Thymus (tissue), 11 donors: ENCODE measurements at regions not wholly inside any gene's neighbourhood (a gene's known extent, or its start where the extent isn't known, plus 50 kb on each side); places are given as distances from the start of the nearest gene placed in this dataset.
"Not testable (repeated sequence)": the region's sequence is repeated elsewhere in the genome, so short reads cannot be mapped to it uniquely, and the experiment has no call there.

Experiments
- DNase-seq, 9 donors: peaks; one replicate each; pipeline ENCODE4 v3.0.0-alpha.2; 2013; ENCODE audit warnings: low spot score in 9 of 9, low read depth in 6 of 9, missing footprints in 1 of 9
- H3K27ac ChIP-seq, 2 donors: one replicate each; pipeline ENCODE4 v1.5.1; 2013; ENCODE audit warnings: control low read depth in 1 of 2, low read depth in 1 of 2, low read length in 1 of 2, mild to moderate bottlenecking in 1 of 2, moderate library complexity in 1 of 2
- H3K27me3 ChIP-seq, 2 donors: one replicate each; pipeline ENCODE4 v1.5.1; 2013; ENCODE audit warnings: low read length in 1 of 2; ENCODE audit not compliant: control insufficient read depth in 2 of 2, insufficient read depth in 1 of 2
- H3K36me3 ChIP-seq, 2 donors: one replicate each; pipeline ENCODE4 v1.5.1; 2013; ENCODE audit warnings: low read length in 1 of 2, mild to moderate bottlenecking in 1 of 2, moderate library complexity in 1 of 2; ENCODE audit not compliant: control insufficient read depth in 2 of 2, insufficient read depth in 2 of 2
- H3K4me1 ChIP-seq, 2 donors: one replicate each; pipeline ENCODE4 v1.5.1; 2013; ENCODE audit warnings: low read length in 2 of 2; ENCODE audit not compliant: control insufficient read depth in 2 of 2, insufficient read depth in 2 of 2
- H3K4me3 ChIP-seq, 2 donors: one replicate each; pipeline ENCODE4 v1.5.1; 2013; ENCODE audit warnings: low read length in 2 of 2, control low read depth in 1 of 2, mild to moderate bottlenecking in 1 of 2
- H3K9me3 ChIP-seq, 2 donors: one replicate each; pipeline ENCODE4 v1.5.1; 2013; ENCODE audit warnings: low read length in 1 of 2, mild to moderate bottlenecking in 1 of 2; ENCODE audit not compliant: control insufficient read depth in 2 of 2, insufficient read depth in 1 of 2
- WGBS: extraction: QIAGEN DNeasy Blood & Tissue Kit; methylation state at CpG from one replicate; pipeline ENCODE4 v1.1.7; 2013; 5-methylcytosine and 5-hydroxymethylcytosine counted together
- donor health status: healthy.

GRCh38 chr11:134503100-134503499 lies 91.1 kb upstream of the B3GAT1 start:
- DNase-seq: no peak
- Histone ChIP-seq H3K36me3 (no peaks in the 10 kb centered on the region), H3K4me1 (no peaks in the 10 kb centered on the region), H3K27ac (no peak overlapping the region), H3K27me3 (no peaks in the 10 kb centered on the region), H3K4me3 (no peak overlapping the region), H3K9me3 (no peaks in the 10 kb centered on the region)
- WGBS: 70% methylated on average over 21 of the region's 21 CpGs

DNA sequence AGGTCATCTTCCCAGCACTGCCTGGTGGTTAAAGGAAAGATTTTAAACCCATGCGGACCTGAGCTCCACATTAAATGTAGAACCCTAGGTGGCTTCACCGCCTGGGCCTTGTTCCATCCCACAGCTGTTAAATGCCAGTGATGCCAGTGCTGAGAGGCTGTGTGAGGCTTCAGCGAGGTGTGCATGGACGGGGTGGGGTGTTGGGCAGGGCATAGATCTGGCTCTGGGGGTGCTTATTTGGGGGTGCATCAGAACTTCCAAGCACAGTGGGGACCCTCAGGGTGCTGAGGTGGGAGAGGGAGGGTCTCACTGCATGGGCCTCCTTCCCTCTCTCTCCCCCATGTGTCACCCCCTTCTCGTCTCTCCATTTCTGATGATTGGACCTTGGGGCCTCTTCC lies 90.1 kb upstream of the B3GAT1 start:
- 94% methylated on average over 5 of the region's 5 CpGs for WGBS

GRCh38 chr11:134501406-134502152 lies 89.5 kb upstream of the B3GAT1 start:
- Histone ChIP-seq H3K4me3 (no peak overlapping the region), H3K4me1 (no peaks in the 10 kb centered on the region), H3K9me3 (no peaks in the 10 kb centered on the region), H3K36me3 (no peaks in the 10 kb centered on the region), H3K27ac (no peak overlapping the region), H3K27me3 (no peaks in the 10 kb centered on the region)
- no peak for DNase-seq
- WGBS: 85% methylated on average over 16 of the region's 16 CpGs

More for the DNA sequence above, 90.1 kb upstream of the B3GAT1 start:
- DNase-seq: no peak
- no peaks in the 10 kb centered on the region for H3K4me1 ChIP-seq
- no peaks in the 10 kb centered on the region for H3K9me3 ChIP-seq
- no peak overlapping the region for H3K27ac ChIP-seq
- no peak overlapping the region for H3K4me3 ChIP-seq
- H3K36me3 ChIP-seq: no peaks in the 10 kb centered on the region
- no peaks in the 10 kb centered on the region for H3K27me3 ChIP-seq

GRCh38 chr11:134500621-134501020 lies 88.6 kb upstream of the B3GAT1 start:
- Histone ChIP-seq H3K27me3 (no peaks in the 10 kb centered on the region), H3K4me3 (no peak overlapping the region), H3K9me3 (no peaks in the 10 kb centered on the region), H3K4me1 (no peaks in the 10 kb centered on the region), H3K36me3 (no peaks in the 10 kb centered on the region), H3K27ac (no peak overlapping the region)
- DNase-seq: no peak
- 85% methylated on average over 8 of the region's 8 CpGs for WGBS

DNA sequence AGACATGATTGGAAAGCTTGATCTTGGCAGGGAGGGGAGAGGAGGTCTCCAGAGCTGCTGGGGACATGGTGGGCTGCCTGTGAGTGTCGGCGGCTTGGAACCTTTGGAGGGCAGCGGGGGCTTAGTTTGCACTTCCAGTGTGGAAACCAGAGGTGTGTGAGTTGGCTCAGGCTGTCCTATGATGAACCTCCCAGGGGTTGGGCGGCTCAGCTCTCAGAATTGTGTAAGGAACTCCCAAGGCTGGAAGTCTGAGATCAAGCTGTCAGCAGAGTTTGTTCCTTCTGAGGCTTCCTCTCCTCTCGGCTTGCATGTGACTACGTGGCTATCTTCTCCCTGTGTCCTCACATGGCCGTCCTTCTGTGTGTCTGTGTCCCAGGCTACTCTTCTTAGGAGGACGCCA lies 87.9 kb upstream of the B3GAT1 start:
- Histone ChIP-seq H3K4me1 (no peaks in the 10 kb centered on the region), H3K27me3 (no peaks in the 10 kb centered on the region), H3K27ac (no peak overlapping the region), H3K9me3 (no peaks in the 10 kb centered on the region), H3K4me3 (no peak overlapping the region), H3K36me3 (no peaks in the 10 kb centered on the region)
- DNase-seq: no peak
- 88% methylated on average over 8 of the region's 8 CpGs for WGBS

- Histone ChIP-seq H3K4me3 (no peak overlapping the region), H3K9me3 (no peaks in the 10 kb centered on the region), H3K27me3 (no peaks in the 10 kb centered on the region), H3K27ac (no peak overlapping the region), H3K36me3 (no peaks in the 10 kb centered on the region), H3K4me1 (no peaks in the 10 kb centered on the region)
- DNase-seq: no peak
- WGBS: 92% methylated on average over 19 of the region's 19 CpGs
Observed at GRCh38 chr11:134498326-134499139, 86.5 kb upstream of the B3GAT1 start.

DNA sequence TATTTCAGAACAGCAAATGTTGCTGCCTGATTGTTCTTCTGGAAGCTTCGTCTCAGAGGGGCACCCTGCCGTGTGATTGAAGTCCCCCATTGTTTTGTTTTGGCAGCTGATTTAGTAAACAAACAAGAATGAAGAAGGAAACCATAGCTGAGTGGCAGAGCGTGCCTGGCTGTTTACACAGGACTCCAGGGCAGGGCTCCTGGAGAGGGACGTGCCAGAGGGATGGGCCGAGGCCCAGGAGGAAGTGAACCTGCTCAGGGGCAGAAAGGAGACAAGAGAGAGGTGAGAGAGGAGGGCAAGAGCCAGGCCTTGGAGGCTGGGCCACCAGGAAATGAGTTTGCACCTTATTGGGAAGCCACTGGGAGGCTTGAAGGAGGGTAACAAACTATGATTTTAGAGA lies 85.5 kb upstream of the B3GAT1 start:
- Histone ChIP-seq H3K4me3 (no peak overlapping the region), H3K36me3 (no peaks in the 10 kb centered on the region), H3K9me3 (no peaks in the 10 kb centered on the region), H3K27me3 (no peaks in the 10 kb centered on the region), H3K4me1 (no peaks in the 10 kb centered on the region), H3K27ac (no peak overlapping the region)
- DNase-seq: no peak
- 23% methylated on average over 5 of the region's 5 CpGs for WGBS

- not testable (repeated sequence) for H3K9me3 ChIP-seq, DNase-seq
Observed at GRCh38 chr11:134496058-134496457, 84.0 kb upstream of the B3GAT1 start.

GRCh38 chr11:134494395-134494794 lies 82.4 kb upstream of the B3GAT1 start:
- not testable (repeated sequence) for H3K9me3 ChIP-seq, H3K4me1 ChIP-seq, DNase-seq, H3K36me3 ChIP-seq, H3K4me3 ChIP-seq, H3K27ac ChIP-seq, H3K27me3 ChIP-seq
- 87% methylated on average over 2 of the region's 2 CpGs for WGBS

More at GRCh38 chr11:134496058-134496457, 84.0 kb upstream of the B3GAT1 start:
- H3K4me3 ChIP-seq, H3K4me1 ChIP-seq, H3K36me3 ChIP-seq, H3K27ac ChIP-seq, H3K27me3 ChIP-seq: not testable (repeated sequence)
- 87% methylated on average over 2 of the region's 2 CpGs for WGBS
